ENCODE measurements at regions not wholly inside any gene's neighbourhood (a gene's known extent, or its start where the extent isn't known, plus 50 kb on each side); places are given as distances from the start of the nearest gene placed in this dataset.
"Not testable (repeated sequence)": the region's sequence is repeated elsewhere in the genome, so short reads cannot be mapped to it uniquely, and the experiment has no call there.

- Histone ChIP-seq H3K4me2 (ENCODE audit: extremely low read depth, insufficient read depth, low read length) (no peak overlapping the region), H3K4me1 (ENCODE audit: control insufficient read depth, extremely low read depth, insufficient read depth, low read length) (no peaks in the 10 kb centered on the region), H4K20me1 (ENCODE audit: control insufficient read depth, extremely low read depth, insufficient read depth, low read length) (no peaks in the 10 kb centered on the region), H3K27ac (ENCODE audit: insufficient read depth, low read length) (no peak overlapping the region), H3K4me3 (replicated peaks in 1 of 4; ENCODE audit: control extremely low read depth in 1 of 4, insufficient read depth in 1 of 4, low read depth in 3 of 4, low read length in 4 of 4) (no peak overlapping the region), H3K36me3 (ENCODE audit: control insufficient read depth, insufficient read depth, low read length) (no peaks in the 10 kb centered on the region), H3K79me2 (ENCODE audit: control insufficient read depth, insufficient read depth, low read length) (peaks cover 74% of the 10 kb centered on the region), H3K9me3 (ENCODE audit: control insufficient read depth, insufficient read depth, low read depth, low read length) (no peaks in the 10 kb centered on the region), H3K9ac (ENCODE audit: insufficient read depth, low read length) (no peak overlapping the region), H3K27me3 (ENCODE audit: control insufficient read depth, insufficient read depth, low read length) (no peaks in the 10 kb centered on the region), H2AFZ (ENCODE audit: low read length) (no peak overlapping the region)
- TF ChIP-seq EZH2 (IDR thresholded peaks at IDR 0.05; ENCODE audit: low read length, missing control alignments) (no peak), CTCF (conservative IDR thresholded peaks at IDR 0.05 in 1 of 2, IDR thresholded peaks at IDR 0.05 in 1 of 2; ENCODE audit: low read depth in 1 of 2, low read length in 2 of 2) (no peak)
- DNase-seq (ENCODE audit: low read depth in 2 of 2): no peak
Observed at GRCh38 chr17:77341069-77341541, 200.3 kb downstream of the SEC14L1 start.

GRCh38 chr17:77342656-77342990, 201.9 kb downstream of the SEC14L1 start:
- not testable (repeated sequence) for H3K27me3 ChIP-seq (ENCODE audit: control insufficient read depth, insufficient read depth, low read length)
- H3K79me2 ChIP-seq (ENCODE audit: control insufficient read depth, insufficient read depth, low read length): peaks cover 66% of the 10 kb centered on the region

GRCh38 chr17:77343031-77343800, 202.4 kb downstream of the SEC14L1 start:
- TF ChIP-seq EZH2 (IDR thresholded peaks at IDR 0.05; ENCODE audit: low read length, missing control alignments) (no peak), CTCF (conservative IDR thresholded peaks at IDR 0.05 in 1 of 2, IDR thresholded peaks at IDR 0.05 in 1 of 2; ENCODE audit: low read depth in 1 of 2, low read length in 2 of 2) (no peak)
- Histone ChIP-seq H3K36me3 (ENCODE audit: control insufficient read depth, insufficient read depth, low read length) (no peaks in the 10 kb centered on the region), H3K27ac (ENCODE audit: insufficient read depth, low read length) (no peak overlapping the region), H3K79me2 (ENCODE audit: control insufficient read depth, insufficient read depth, low read length) (peaks cover 66% of the 10 kb centered on the region), H3K27me3 (ENCODE audit: control insufficient read depth, insufficient read depth, low read length) (no peaks in the 10 kb centered on the region), H4K20me1 (ENCODE audit: control insufficient read depth, extremely low read depth, insufficient read depth, low read length) (no peaks in the 10 kb centered on the region), H3K4me3 (replicated peaks in 1 of 4; ENCODE audit: control extremely low read depth in 1 of 4, insufficient read depth in 1 of 4, low read depth in 3 of 4, low read length in 4 of 4) (no peak overlapping the region), H3K9ac (ENCODE audit: insufficient read depth, low read length) (no peak overlapping the region), H3K4me2 (ENCODE audit: extremely low read depth, insufficient read depth, low read length) (no peak overlapping the region), H3K9me3 (ENCODE audit: control insufficient read depth, insufficient read depth, low read depth, low read length) (no peaks in the 10 kb centered on the region), H3K4me1 (ENCODE audit: control insufficient read depth, extremely low read depth, insufficient read depth, low read length) (no peaks in the 10 kb centered on the region), H2AFZ (ENCODE audit: low read length) (no peak overlapping the region)
- no peak for DNase-seq (ENCODE audit: low read depth in 2 of 2)

More at GRCh38 chr17:77342656-77342990, 201.9 kb downstream of the SEC14L1 start:
- not testable (repeated sequence) for H3K4me3 ChIP-seq (replicated peaks in 1 of 4; ENCODE audit: control extremely low read depth in 1 of 4, insufficient read depth in 1 of 4, low read depth in 3 of 4, low read length in 4 of 4); H3K27ac ChIP-seq (ENCODE audit: insufficient read depth, low read length); H3K4me2 ChIP-seq (ENCODE audit: extremely low read depth, insufficient read depth, low read length); H3K9me3 ChIP-seq (ENCODE audit: control insufficient read depth, insufficient read depth, low read depth, low read length); H4K20me1 ChIP-seq (ENCODE audit: control insufficient read depth, extremely low read depth, insufficient read depth, low read length); H2AFZ ChIP-seq (ENCODE audit: low read length); H3K36me3 ChIP-seq (ENCODE audit: control insufficient read depth, insufficient read depth, low read length); H3K9ac ChIP-seq (ENCODE audit: insufficient read depth, low read length); H3K4me1 ChIP-seq (ENCODE audit: control insufficient read depth, extremely low read depth, insufficient read depth, low read length); DNase-seq (ENCODE audit: low read depth in 2 of 2)
